ENCODE measurements at regions not wholly inside any gene's neighbourhood (a gene's known extent, or its start where the extent isn't known, plus 50 kb on each side); places are given as distances from the start of the nearest gene placed in this dataset.

DNA sequence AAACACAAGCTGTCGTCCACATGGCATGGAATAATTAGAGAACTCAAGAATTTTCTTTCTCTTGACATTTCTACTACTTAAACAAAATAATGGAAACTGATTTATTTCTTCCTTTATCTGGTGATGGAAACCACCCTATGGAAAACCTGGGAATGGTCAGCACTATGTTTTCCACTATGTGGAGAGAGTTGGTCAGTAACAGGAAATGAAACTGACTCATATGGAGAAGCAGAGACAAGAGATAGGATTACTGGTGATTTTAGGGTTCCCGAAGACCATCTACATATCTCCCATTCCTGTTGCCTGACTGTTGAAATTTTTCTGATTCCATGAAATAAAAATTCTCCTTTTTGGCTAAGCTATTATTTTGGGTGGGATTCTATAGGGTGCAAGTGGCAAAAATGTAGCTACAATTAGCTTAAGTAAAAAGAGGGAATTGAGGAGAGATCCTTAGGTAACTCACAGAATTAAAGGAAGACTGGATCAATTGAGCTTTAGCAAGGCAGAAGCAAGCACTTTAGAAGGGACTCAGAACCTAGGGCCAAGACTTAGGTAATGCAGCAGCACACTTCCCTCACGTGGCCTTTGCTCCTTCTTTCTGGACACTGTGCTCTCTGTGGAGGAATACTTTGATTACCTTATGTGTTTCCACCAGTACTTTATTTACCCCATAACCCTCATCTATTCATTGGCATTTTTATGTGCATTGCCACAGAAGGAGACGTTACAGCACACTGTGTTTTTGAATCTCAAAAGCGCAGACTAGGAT, 89.6 kb downstream of the LEPR start:
- H4K8ac ChIP-seq (ENCODE audit: low read depth in 2 of 2, low read length in 2 of 2), result peak overlapping the region; percentile 9 to 65; a peak in 2 of 4 replicates
- no peak overlapping the region for H2AFZ ChIP-seq (replicated peaks; ENCODE audit: low read length, poor library complexity)
- intact Hi-C loops (cut with micrococcal nuclease) (no loop called here), in situ Hi-C loops (cut with MboI; ENCODE audit: low sequenced_read_pairs) (no loop called here), dilution Hi-C loops (cut with HindIII; ENCODE audit: low sequenced_read_pairs, unreplicated experiment) (no loop called here)
- H3K79me1 ChIP-seq (ENCODE audit: low read depth in 1 of 2, low read length in 2 of 2), result no peaks in the 10 kb centered on the region
- H4K20me1 ChIP-seq (ENCODE audit: insufficient read depth, low read length), result no peaks in the 10 kb centered on the region
- H2AK9ac ChIP-seq (replicated peaks; ENCODE audit: low read depth, low read length, poor library complexity), result no peak overlapping the region
- DNase-seq (peak; percentile 82), ATAC-seq (ENCODE audit: low read depth) (peak; percentile 87)
- H3K56ac ChIP-seq (ENCODE audit: extremely low read depth, insufficient read depth, low read length), result no peak overlapping the region
- WGBS, 2 experiments (ENCODE audit: extremely low coverage in 2 of 2, insufficient read length in 1 of 2), result no CpG with 5 or more reads among the region's 5 CpGs
- no peaks in the 10 kb centered on the region for H3K27me3 ChIP-seq (ENCODE audit: control insufficient read depth, insufficient read depth, low read length)
- peak overlapping the region; percentile 30; the same call in 1 of the 2 replicates for H2AK5ac ChIP-seq (ENCODE audit: low read depth, low read length)
- H3K36me3 ChIP-seq (ENCODE audit: control insufficient read depth, insufficient read depth, low read length), result no peaks in the 10 kb centered on the region
- peak overlapping the region; percentile 66 for H3K14ac ChIP-seq (replicated peaks; ENCODE audit: low read depth, low read length)
- no TSS peak for BruUV-seq (replicated peaks)
- H4K91ac ChIP-seq (ENCODE audit: insufficient read depth, low read depth, low read length), result peak overlapping the region; percentile 18
- H2BK5ac ChIP-seq (ENCODE audit: low read depth, low read length, poor library complexity, severe bottlenecking), result peak overlapping the region; percentile 56
- peak overlapping the region; percentile 57 for H3K4ac ChIP-seq (ENCODE audit: low read depth, low read length)
- H3K27ac ChIP-seq (ENCODE audit: insufficient read depth, low read length), result peak overlapping the region; percentile 63; the same call in 1 of the 2 replicates
- CTCF ChIA-PET, result no interaction called here
- peak overlapping the region; percentile 85 for H3K18ac ChIP-seq (ENCODE audit: low read depth, low read length)
- H3K9me1 ChIP-seq (ENCODE audit: insufficient read depth, low read length), result peaks cover 4% of the 10 kb centered on the region; the same call in 1 of the 2 replicates
- POLR2A ChIA-PET (ENCODE audit: unreplicated experiment), result no interaction called here
- peak overlapping the region; percentile 4; the same call in 1 of the 3 replicates for H2BK15ac ChIP-seq (ENCODE audit: low read depth, low read length)
- H3K4me3 ChIP-seq (ENCODE audit: insufficient read depth, low read depth, low read length), result no peak overlapping the region
- no peak overlapping the region; the same call in 1 of the 2 replicates for H3K9ac ChIP-seq (ENCODE audit: low read depth, low read length)
- peak; percentile 23; the same call in 1 of the 2 replicates for TF ChIP-seq FOS (IDR thresholded peaks at IDR 0.05; ENCODE audit: low read depth, low read length)
- no peak for TF ChIP-seq RCOR1 (IDR thresholded peaks at IDR 0.05; ENCODE audit: insufficient replicate concordance, low read length)
- no peak for TF ChIP-seq MAFK (IDR thresholded peaks at IDR 0.05; ENCODE audit: low read depth, low read length)
- H3K9me3 ChIP-seq (ENCODE audit: control insufficient read depth, insufficient read depth, low read length), result no peaks in the 10 kb centered on the region
- H3K4me1 ChIP-seq (ENCODE audit: control insufficient read depth, insufficient read depth, low read length), result peaks cover 11% of the 10 kb centered on the region
- peak overlapping the region; percentile 51 for H3K4me2 ChIP-seq (ENCODE audit: low read depth, low read length)
- peak overlapping the region; percentile 72 for H2BK120ac ChIP-seq (ENCODE audit: low read depth, low read length)
- peak overlapping the region; percentile 60 for H2BK20ac ChIP-seq (ENCODE audit: low read depth, low read length)
- peak overlapping the region; percentile 28; the same call in 1 of the 2 replicates for H3K23ac ChIP-seq (ENCODE audit: low read depth, low read length)
- H4K5ac ChIP-seq (ENCODE audit: low read depth, low read length), result peak overlapping the region; percentile 13
